H1 (cell line): ENCODE measurements at regions not wholly inside any gene's neighbourhood (a gene's known extent, or its start where the extent isn't known, plus 50 kb on each side); places are given as distances from the start of the nearest gene placed in this dataset.

Source experiments
- CTCF ChIA-PET: fragments of 300-600 bp; sonication (Branson Sonifier 250); formaldehyde crosslinking; loops from one replicate; lab custom pipeline; 2021; ENCODE audit not compliant: partially characterized antibody; lab: Charles Lee
- POLR2A ChIA-PET: fragments of 300-600 bp; sonication (Branson Sonifier 250); formaldehyde crosslinking; loops from one replicate; lab custom pipeline; 2021; ENCODE audit warnings: inconsistent platforms; ENCODE audit not compliant: partially characterized antibody; lab: Charles Lee
- DNase-seq, 2 experiments: peaks; one replicate each; pipeline versions ENCODE4 v3.0.0 to v3.0.0-alpha.2; 2010 to 2022; ENCODE audit warnings: low spot score in 2 of 2, low read depth in 1 of 2, mixed read lengths in 1 of 2
- FAIRE-seq: peaks from 2 replicates; lab custom pipeline; 2011; peaks lifted over from hg19 to GRCh38; lab: Jason Lieb, UNC
- H2AFZ ChIP-seq: 2 replicates; pipeline ENCODE4 v1.8.1; 2012; ENCODE audit warnings: low read length, inconsistent platforms
- H2AK5ac ChIP-seq: 2 replicates; pipeline ENCODE4 v1.6.1; 2013; ENCODE audit warnings: low read depth, low read length
- H2BK120ac ChIP-seq: replicated peaks from 2 replicates; pipeline ENCODE3; 2013; ENCODE audit warnings: low read depth, low read length, inconsistent platforms
- H2BK12ac ChIP-seq: 2 replicates; pipeline ENCODE4 v1.6.1; 2013; ENCODE audit warnings: low read depth, low read length
- H2BK15ac ChIP-seq: 2 replicates; pipeline ENCODE4 v1.6.1; 2013; ENCODE audit warnings: low read length
- H2BK20ac ChIP-seq: 2 replicates; pipeline ENCODE4 v1.6.1; 2013; ENCODE audit warnings: low read length
- H2BK5ac ChIP-seq: 2 replicates; pipeline ENCODE4 v1.6.1; 2013; ENCODE audit warnings: low read depth, low read length
- H3K14ac ChIP-seq: 2 replicates; pipeline ENCODE4 v1.6.1; 2013; ENCODE audit warnings: inconsistent platforms; ENCODE audit not compliant: insufficient read length
- H3K18ac ChIP-seq: 2 replicates; pipeline ENCODE4 v1.6.1; 2013; ENCODE audit warnings: low read length; ENCODE audit errors: extremely low read depth
- H3K23ac ChIP-seq: 2 replicates; pipeline ENCODE4 v1.6.1; 2013; ENCODE audit warnings: inconsistent platforms; ENCODE audit not compliant: insufficient read length
- H3K23me2 ChIP-seq: 2 replicates; pipeline ENCODE4 v1.6.1; 2013; ENCODE audit warnings: low read depth, low read length
- H3K27ac ChIP-seq: 2 replicates; pipeline ENCODE4 v1.6.1; 2011; ENCODE audit warnings: low read depth, low read length, inconsistent platforms
- H3K27me3 ChIP-seq, 4 experiments: replicated peaks in 1 of 4; 1 replicate in 1 of 4; 2 replicates in 3 of 4; pipeline versions ENCODE4 v1.6.1 to v1.8.1; 2011 to 2013; ENCODE audit warnings: low read length in 3 of 4, mild to moderate bottlenecking in 3 of 4, inconsistent platforms in 2 of 4, mixed read lengths in 2 of 4, moderate library complexity in 1 of 4; ENCODE audit not compliant: control insufficient read depth in 3 of 4, insufficient read depth in 3 of 4; ENCODE audit errors: extremely low read depth in 1 of 4
- H3K36me3 ChIP-seq, 4 experiments: 2 replicates each; pipeline versions ENCODE4 v1.6.1 to v1.8.1; 2011 to 2013; ENCODE audit warnings: mild to moderate bottlenecking in 4 of 4, low read length in 3 of 4, moderate library complexity in 2 of 4, control low read depth in 1 of 4, inconsistent platforms in 1 of 4; ENCODE audit not compliant: insufficient read depth in 4 of 4, control insufficient read depth in 2 of 4
- H3K4ac ChIP-seq: replicated peaks from 2 replicates; pipeline ENCODE3; 2013; ENCODE audit warnings: low read length, low read depth, mixed read lengths, inconsistent platforms; ENCODE audit not compliant: insufficient read length
- H3K4me1 ChIP-seq, 4 experiments: replicated peaks in 1 of 4; 1 replicate in 1 of 4; 2 replicates in 3 of 4; pipeline versions ENCODE4 v1.6.1 to v1.8.1; 2011 to 2013; ENCODE audit warnings: low read length in 3 of 4, inconsistent platforms in 2 of 4, mixed read lengths in 1 of 4; ENCODE audit not compliant: insufficient read depth in 4 of 4, control insufficient read depth in 3 of 4
- H3K4me2 ChIP-seq, 2 experiments: 2 replicates each; pipeline versions ENCODE4 v1.6.1 to v1.8.1; 2011 to 2013; ENCODE audit warnings: low read depth in 2 of 2, low read length in 2 of 2, control low read depth in 1 of 2, inconsistent platforms in 1 of 2, mild to moderate bottlenecking in 1 of 2; ENCODE audit not compliant: insufficient read depth in 1 of 2
- H3K4me3 ChIP-seq, 4 experiments: fragments of 200-600, 300-600 bp in 1 of 4; sonication (generic), shearing (Covaris generic), sonication (Bioruptor Twin) in 1 of 4; 2 replicates each; pipeline versions ENCODE4 v1.5.1 to v1.8.1; 2011 to 2016; ENCODE audit warnings: low read length in 4 of 4, low read depth in 3 of 4, control low read depth in 2 of 4, inconsistent platforms in 2 of 4, mild to moderate bottlenecking in 2 of 4, mixed read lengths in 1 of 4, moderate library complexity in 1 of 4; ENCODE audit not compliant: insufficient read depth in 2 of 4; ENCODE audit errors: extremely low read depth in 1 of 4
- H3K56ac ChIP-seq: replicated peaks from 2 replicates; pipeline ENCODE3; 2013; ENCODE audit warnings: low read depth, mild to moderate bottlenecking, mixed read lengths, low read length, inconsistent platforms; ENCODE audit not compliant: insufficient read length
- H3K79me1 ChIP-seq: 2 replicates; pipeline ENCODE4 v1.6.1; 2013; ENCODE audit warnings: low read depth, low read length, control low read depth
- H3K79me2 ChIP-seq, 2 experiments: 2 replicates each; pipeline versions ENCODE4 v1.6.1 to v1.8.1; 2012 to 2013; ENCODE audit warnings: low read length in 2 of 2, mild to moderate bottlenecking in 2 of 2, inconsistent platforms in 1 of 2; ENCODE audit not compliant: insufficient read depth in 2 of 2, control insufficient read depth in 1 of 2
- H3K9ac ChIP-seq, 4 experiments: replicated peaks in 1 of 4; 1 replicate in 1 of 4; 2 replicates in 3 of 4; pipeline versions ENCODE4 v1.6.1 to v1.8.1; 2011 to 2013; ENCODE audit warnings: low read depth in 3 of 4, low read length in 3 of 4, control low read depth in 2 of 4, mild to moderate bottlenecking in 2 of 4, moderate library complexity in 2 of 4, inconsistent platforms in 1 of 4; ENCODE audit errors: extremely low read depth in 1 of 4
- H3K9me3 ChIP-seq, 2 experiments: 2 replicates each; pipeline versions ENCODE4 v1.6.1 to v1.8.1; 2012 to 2013; ENCODE audit warnings: mild to moderate bottlenecking in 2 of 2, moderate library complexity in 2 of 2, control low read depth in 1 of 2, inconsistent platforms in 1 of 2, low read depth in 1 of 2, low read length in 1 of 2, mixed read lengths in 1 of 2; ENCODE audit not compliant: insufficient read depth in 2 of 2
- H4K20me1 ChIP-seq, 2 experiments: replicated peaks in 1 of 2; 2 replicates each; pipeline versions ENCODE3 to v1.8.1; 2011 to 2013; ENCODE audit warnings: inconsistent platforms in 2 of 2, low read length in 2 of 2, mild to moderate bottlenecking in 1 of 2; ENCODE audit not compliant: insufficient read depth in 2 of 2, control insufficient read depth in 1 of 2
- H4K5ac ChIP-seq: 2 replicates; pipeline ENCODE4 v1.6.1; 2013; ENCODE audit warnings: low read length, low read depth, mixed read lengths, inconsistent platforms; ENCODE audit not compliant: insufficient read length
- H4K8ac ChIP-seq: 2 replicates; pipeline ENCODE4 v1.8.0; 2013; ENCODE audit warnings: mild to moderate bottlenecking, moderate library complexity, low read length, inconsistent platforms; ENCODE audit not compliant: insufficient read depth; ENCODE audit errors: extremely low read depth
- H4K91ac ChIP-seq: replicated peaks from 2 replicates; pipeline ENCODE3; 2013; ENCODE audit warnings: low read length, mixed read lengths, inconsistent platforms; ENCODE audit not compliant: insufficient read length
- CBX5 ChIP-seq: fragments of 300-800, 300-1000 bp; sonication (generic); IDR thresholded peaks from 2 replicates; pipeline ENCODE4 v1.7.1; 2016; ENCODE audit warnings: antibody characterized with exemption, low read length, low read depth
- CHD2 ChIP-seq: IDR thresholded peaks from 2 replicates; pipeline ENCODE4 v1.6.1; 2012; ENCODE audit warnings: low read length, improper control_type of control experiment
- NRF1 ChIP-seq: IDR thresholded peaks from 2 replicates; pipeline ENCODE4 v1.6.1; 2011; ENCODE audit warnings: mild to moderate bottlenecking, low read depth, low read length, improper control_type of control experiment
- WGBS, 2 experiments: shearing (Covaris generic) in 1 of 2; methylation state at CpG; one replicate each; pipeline versions ENCODE4 v1.1.6 to v1.1.7; 2013 to 2015; ENCODE audit warnings: low lambda C conversion rate in 2 of 2, mixed read lengths in 2 of 2, inconsistent platforms in 1 of 2, low coverage in 1 of 2, missing lambda C conversion rate in 1 of 2; ENCODE audit not compliant: insufficient replicate concordance in 2 of 2, insufficient coverage in 1 of 2, insufficient read length in 1 of 2; ENCODE audit errors: extremely low coverage in 1 of 2, missing lambda C conversion rate in 1 of 2; 5-methylcytosine and 5-hydroxymethylcytosine counted together
- TF ChIP-seq, protein P1 (sequence below): IDR thresholded peaks from 2 replicates; pipeline ENCODE4 v1.6.1; 2012; ENCODE audit warnings: low read length, inconsistent platforms
- TF ChIP-seq, protein P2 (sequence below): IDR thresholded peaks from 2 replicates; pipeline ENCODE4 v1.6.1; 2012; ENCODE audit warnings: inconsistent platforms

DNA sequence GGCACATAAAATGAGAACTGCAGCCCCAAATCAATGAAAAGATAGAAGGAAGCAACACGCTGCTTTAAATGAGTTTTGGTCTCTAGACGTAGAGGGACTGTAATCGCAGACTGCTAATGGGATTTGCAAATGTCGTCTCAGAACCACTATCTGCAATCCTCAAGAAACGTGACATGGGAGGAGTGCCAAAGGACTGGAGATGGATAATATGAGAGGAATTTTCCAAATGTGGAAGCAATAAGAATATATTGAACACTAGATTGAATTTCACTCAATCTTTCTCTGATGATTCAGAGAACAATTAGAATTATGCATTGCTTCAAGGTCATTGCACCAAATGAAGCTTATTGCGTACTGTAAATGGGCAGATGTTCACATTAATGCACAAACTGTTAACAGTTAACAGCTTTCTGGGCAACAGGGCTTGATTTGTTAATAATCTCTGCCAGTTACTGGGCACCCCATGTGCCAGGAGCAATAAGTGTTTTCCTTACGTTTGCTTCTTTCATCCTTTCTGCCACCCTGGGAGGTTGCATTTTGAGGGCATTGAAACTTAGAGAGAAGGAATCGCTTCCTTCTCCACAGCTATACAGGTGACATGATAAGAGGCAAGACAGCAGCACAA lies 62.8 kb upstream of the WASF3 start:
- H3K9me3 ChIP-seq: no peaks in the 10 kb centered on the region
- H2AK5ac ChIP-seq: no peak overlapping the region
- H2BK15ac ChIP-seq: no peak overlapping the region
- H4K8ac ChIP-seq: no peak overlapping the region
- no peak overlapping the region for H3K4me3 ChIP-seq
- no peaks in the 10 kb centered on the region for H3K79me2 ChIP-seq
- H3K56ac ChIP-seq: no peak overlapping the region
- H3K4me2 ChIP-seq: no peak overlapping the region
- no peaks in the 10 kb centered on the region for H3K27me3 ChIP-seq
- no peak overlapping the region for H2BK5ac ChIP-seq
- no peak overlapping the region for H3K4ac ChIP-seq
- no peaks in the 10 kb centered on the region for H3K79me1 ChIP-seq
- H3K4me1 ChIP-seq: no peaks in the 10 kb centered on the region
- H4K5ac ChIP-seq: no peak overlapping the region
- 88% methylated on average over 8 of the region's 8 CpGs; no CpG with 5 or more reads in 1 of the 2 experiments for WGBS, 2 experiments
- H4K20me1 ChIP-seq: no peaks in the 10 kb centered on the region
- no peak overlapping the region for H3K23ac ChIP-seq
- no peak overlapping the region for H2BK12ac ChIP-seq
- H3K23me2 ChIP-seq: 0 out of 2 replicates have a peak, but pooled peaks cover 2% of the 10 kb centered on the region
- no peak for DNase-seq
- H3K18ac ChIP-seq: no peak overlapping the region
- no peak overlapping the region for H2BK120ac ChIP-seq
- H3K36me3 ChIP-seq: no peaks in the 10 kb centered on the region
- TF ChIP-seq, protein P1, sequence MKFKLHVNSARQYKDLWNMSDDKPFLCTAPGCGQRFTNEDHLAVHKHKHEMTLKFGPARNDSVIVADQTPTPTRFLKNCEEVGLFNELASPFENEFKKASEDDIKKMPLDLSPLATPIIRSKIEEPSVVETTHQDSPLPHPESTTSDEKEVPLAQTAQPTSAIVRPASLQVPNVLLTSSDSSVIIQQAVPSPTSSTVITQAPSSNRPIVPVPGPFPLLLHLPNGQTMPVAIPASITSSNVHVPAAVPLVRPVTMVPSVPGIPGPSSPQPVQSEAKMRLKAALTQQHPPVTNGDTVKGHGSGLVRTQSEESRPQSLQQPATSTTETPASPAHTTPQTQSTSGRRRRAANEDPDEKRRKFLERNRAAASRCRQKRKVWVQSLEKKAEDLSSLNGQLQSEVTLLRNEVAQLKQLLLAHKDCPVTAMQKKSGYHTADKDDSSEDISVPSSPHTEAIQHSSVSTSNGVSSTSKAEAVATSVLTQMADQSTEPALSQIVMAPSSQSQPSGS: no peak
- TF ChIP-seq NRF1 (no peak), CBX5 (no peak), CHD2 (no peak)
- TF ChIP-seq, protein P2, sequence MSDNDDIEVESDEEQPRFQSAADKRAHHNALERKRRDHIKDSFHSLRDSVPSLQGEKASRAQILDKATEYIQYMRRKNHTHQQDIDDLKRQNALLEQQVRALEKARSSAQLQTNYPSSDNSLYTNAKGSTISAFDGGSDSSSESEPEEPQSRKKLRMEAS: no peak
- no peak overlapping the region for H4K91ac ChIP-seq
- no peak for FAIRE-seq
- no peak overlapping the region for H3K9ac ChIP-seq
- H2AFZ ChIP-seq: 0 out of 2 replicates have a peak overlapping the region, but pooled peaks have one; percentile 18
- ChIA-PET CTCF (interaction anchor here (0.8 to 11.0 kb wide), 8 partner anchors 13 to 309 kb away, joined by 3 to 168 read pairs (median 16); no protein-coding TSS in a partner anchor), POLR2A (no interaction called here)
- H3K27ac ChIP-seq: no peak overlapping the region
- H2BK20ac ChIP-seq: no peak overlapping the region
- H3K14ac ChIP-seq: no peak overlapping the region
